ENCODE measurements at regions not wholly inside any gene's neighbourhood (a gene's known extent, or its start where the extent isn't known, plus 50 kb on each side); places are given as distances from the start of the nearest gene placed in this dataset.
"Not testable (repeated sequence)": the region's sequence is repeated elsewhere in the genome, so short reads cannot be mapped to it uniquely, and the experiment has no call there.

- Histone ChIP-seq H3K4me1 (ENCODE audit: insufficient read depth) (no peaks in the 10 kb centered on the region), H3K27ac (no peak overlapping the region), H3K4me3 (no peak overlapping the region), H3K27me3 (no peaks in the 10 kb centered on the region), H3K9me3 (peaks cover 0 to 3% of the 10 kb centered on the region in 2 donors), H3K36me3 (no peaks in the 10 kb centered on the region)
- intact Hi-C loops (cut with DNase I): no loop called here
- DNase-seq: no peak
- no peak for TF ChIP-seq EP300 (IDR thresholded peaks at IDR 0.05)
- TF ChIP-seq POLR2A (IDR thresholded peaks at IDR 0.05): no peak
- no peak for TF ChIP-seq CTCF (IDR thresholded peaks at IDR 0.05)
- 53 to 71% (median 55%) methylated on average over 1 of the region's 1 CpG for WGBS, 3 donors
Observed at GRCh38 chr7:19284136-19284535, 138.9 kb upstream of the FERD3L start.

- Histone ChIP-seq H3K27me3 (no peaks in the 10 kb centered on the region), H3K4me3 (no peak overlapping the region), H3K27ac (no peak overlapping the region), H3K4me1 (ENCODE audit: insufficient read depth) (no peaks in the 10 kb centered on the region), H3K9me3 (peaks cover 0 to 3% of the 10 kb centered on the region in 2 donors), H3K36me3 (no peaks in the 10 kb centered on the region)
- TF ChIP-seq EP300 (IDR thresholded peaks at IDR 0.05) (no peak), POLR2A (IDR thresholded peaks at IDR 0.05) (no peak), CTCF (IDR thresholded peaks at IDR 0.05) (no peak)
- no peak for DNase-seq
- intact Hi-C loops (cut with DNase I): no loop called here
Observed at GRCh38 chr7:19275000-19275399, 129.8 kb upstream of the FERD3L start.

- WGBS, 3 donors: 94 to 95% (median 95%) methylated on average over 6 of the region's 6 CpGs
- H3K36me3 ChIP-seq; H3K4me3 ChIP-seq; intact Hi-C loops (cut with DNase I); DNase-seq; H3K9me3 ChIP-seq; H3K27me3 ChIP-seq; H3K4me1 ChIP-seq (ENCODE audit: insufficient read depth); H3K27ac ChIP-seq: not testable (repeated sequence)
Observed at GRCh38 chr7:19272329-19272728, 127.1 kb upstream of the FERD3L start.

GRCh38 chr7:19269301-19269700, 124.1 kb upstream of the FERD3L start:
- H3K9me3 ChIP-seq: no peaks in the 10 kb centered on the region
- no peak overlapping the region for H3K27ac ChIP-seq
- no peaks in the 10 kb centered on the region for H3K27me3 ChIP-seq
- no peak overlapping the region for H3K4me3 ChIP-seq
- TF ChIP-seq POLR2A (IDR thresholded peaks at IDR 0.05) (no peak), CTCF (IDR thresholded peaks at IDR 0.05) (no peak), EP300 (IDR thresholded peaks at IDR 0.05) (no peak)
- intact Hi-C loops (cut with DNase I): no loop called here
- no peaks in the 10 kb centered on the region for H3K4me1 ChIP-seq (ENCODE audit: insufficient read depth)
- no peak for DNase-seq
- no peaks in the 10 kb centered on the region for H3K36me3 ChIP-seq

- no peaks in the 10 kb centered on the region for H3K9me3 ChIP-seq
- H3K27ac ChIP-seq: no peak overlapping the region
- no peaks in the 10 kb centered on the region for H3K27me3 ChIP-seq
- WGBS, 3 donors: 68 to 88% (median 73%) methylated on average over 2 of the region's 2 CpGs
- intact Hi-C loops (cut with DNase I): no loop called here
- H3K4me1 ChIP-seq (ENCODE audit: insufficient read depth): no peaks in the 10 kb centered on the region
- no peak for TF ChIP-seq POLR2A (IDR thresholded peaks at IDR 0.05)
- DNase-seq: no peak
- no peak overlapping the region for H3K4me3 ChIP-seq
- H3K36me3 ChIP-seq: no peaks in the 10 kb centered on the region
Observed at GRCh38 chr7:19268737-19269136, 123.5 kb upstream of the FERD3L start.

GRCh38 chr7:19262826-19263225, 117.6 kb upstream of the FERD3L start:
- WGBS, 3 donors: 69 to 78% (median 76%) methylated on average over 2 of the region's 2 CpGs
- H3K4me1 ChIP-seq (ENCODE audit: insufficient read depth): no peaks in the 10 kb centered on the region
- H3K27ac ChIP-seq: no peak overlapping the region
- intact Hi-C loops (cut with DNase I): loop anchor here in 1 of 4 donors (5.0 kb wide), 1 partner anchor 241 kb away; no protein-coding TSS in a partner anchor
- TF ChIP-seq EP300 (IDR thresholded peaks at IDR 0.05) (no peak), POLR2A (IDR thresholded peaks at IDR 0.05) (no peak), CTCF (IDR thresholded peaks at IDR 0.05) (no peak)
- no peaks in the 10 kb centered on the region for H3K9me3 ChIP-seq
- no peak overlapping the region for H3K4me3 ChIP-seq
- no peaks in the 10 kb centered on the region for H3K27me3 ChIP-seq
- no peak for DNase-seq
- H3K36me3 ChIP-seq: no peaks in the 10 kb centered on the region
